ENCODE measurements at regions not wholly inside any gene's neighbourhood (a gene's known extent, or its start where the extent isn't known, plus 50 kb on each side); places are given as distances from the start of the nearest gene placed in this dataset.
A peak's percentile ranks its signal among the peaks of the same experiment; 100 is the strongest.

DNA sequence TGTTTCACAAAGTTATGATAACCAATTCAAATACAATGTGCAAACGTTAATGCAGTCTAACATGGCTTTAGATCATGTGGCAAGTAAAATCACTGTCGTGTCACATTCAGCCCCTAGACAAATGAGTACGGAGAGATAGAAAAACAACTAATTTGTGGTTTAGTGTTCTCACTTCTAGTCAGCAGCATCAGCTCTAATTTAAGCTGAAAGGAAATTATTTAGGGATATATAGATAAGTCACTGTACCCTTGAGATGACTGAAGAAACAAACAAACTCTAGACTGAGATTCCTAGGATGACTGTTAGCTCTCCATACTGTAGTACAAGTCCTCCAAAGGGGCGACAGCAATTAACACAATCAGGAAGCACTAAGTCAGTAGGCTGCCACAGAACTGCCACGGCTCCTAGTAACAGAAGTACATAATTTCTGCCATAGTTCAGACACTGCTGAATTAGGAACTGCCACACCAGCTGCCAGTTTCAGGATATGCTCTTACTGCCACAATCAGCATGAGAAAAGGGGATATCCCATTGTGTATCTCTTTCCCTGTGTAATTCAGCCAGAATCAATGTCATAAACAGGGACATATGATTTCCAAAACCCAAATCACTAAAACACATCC lies 150.4 kb upstream of the NEGR1 start (continued):
- TF ChIP-seq, protein P1, sequence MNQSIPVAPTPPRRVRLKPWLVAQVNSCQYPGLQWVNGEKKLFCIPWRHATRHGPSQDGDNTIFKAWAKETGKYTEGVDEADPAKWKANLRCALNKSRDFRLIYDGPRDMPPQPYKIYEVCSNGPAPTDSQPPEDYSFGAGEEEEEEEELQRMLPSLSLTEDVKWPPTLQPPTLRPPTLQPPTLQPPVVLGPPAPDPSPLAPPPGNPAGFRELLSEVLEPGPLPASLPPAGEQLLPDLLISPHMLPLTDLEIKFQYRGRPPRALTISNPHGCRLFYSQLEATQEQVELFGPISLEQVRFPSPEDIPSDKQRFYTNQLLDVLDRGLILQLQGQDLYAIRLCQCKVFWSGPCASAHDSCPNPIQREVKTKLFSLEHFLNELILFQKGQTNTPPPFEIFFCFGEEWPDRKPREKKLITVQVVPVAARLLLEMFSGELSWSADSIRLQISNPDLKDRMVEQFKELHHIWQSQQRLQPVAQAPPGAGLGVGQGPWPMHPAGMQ (IDR thresholded peaks at IDR 0.05; ENCODE audit: borderline replicate concordance) = no peak
- TF ChIP-seq ZNF274 (IDR thresholded peaks at IDR 0.05; ENCODE audit: insufficient read depth, insufficient read length) = no peak
- no peak for TF ChIP-seq HDGF (IDR thresholded peaks at IDR 0.05)
- TF ChIP-seq HDAC2 (IDR thresholded peaks at IDR 0.05) = no peak
- no peak for TF ChIP-seq NR2C2 (IDR thresholded peaks at IDR 0.05; ENCODE audit: borderline replicate concordance, control insufficient read depth, insufficient read length, low read depth)
- no peak for TF ChIP-seq ZBED1 (IDR thresholded peaks at IDR 0.05; ENCODE audit: borderline replicate concordance)
- peak; percentile 10; the same call in 1 of the 2 replicates for TF ChIP-seq SPI1 (IDR thresholded peaks at IDR 0.05; ENCODE audit: borderline replicate concordance, insufficient read depth, low read depth, low read length)
- TF ChIP-seq, protein P2, sequence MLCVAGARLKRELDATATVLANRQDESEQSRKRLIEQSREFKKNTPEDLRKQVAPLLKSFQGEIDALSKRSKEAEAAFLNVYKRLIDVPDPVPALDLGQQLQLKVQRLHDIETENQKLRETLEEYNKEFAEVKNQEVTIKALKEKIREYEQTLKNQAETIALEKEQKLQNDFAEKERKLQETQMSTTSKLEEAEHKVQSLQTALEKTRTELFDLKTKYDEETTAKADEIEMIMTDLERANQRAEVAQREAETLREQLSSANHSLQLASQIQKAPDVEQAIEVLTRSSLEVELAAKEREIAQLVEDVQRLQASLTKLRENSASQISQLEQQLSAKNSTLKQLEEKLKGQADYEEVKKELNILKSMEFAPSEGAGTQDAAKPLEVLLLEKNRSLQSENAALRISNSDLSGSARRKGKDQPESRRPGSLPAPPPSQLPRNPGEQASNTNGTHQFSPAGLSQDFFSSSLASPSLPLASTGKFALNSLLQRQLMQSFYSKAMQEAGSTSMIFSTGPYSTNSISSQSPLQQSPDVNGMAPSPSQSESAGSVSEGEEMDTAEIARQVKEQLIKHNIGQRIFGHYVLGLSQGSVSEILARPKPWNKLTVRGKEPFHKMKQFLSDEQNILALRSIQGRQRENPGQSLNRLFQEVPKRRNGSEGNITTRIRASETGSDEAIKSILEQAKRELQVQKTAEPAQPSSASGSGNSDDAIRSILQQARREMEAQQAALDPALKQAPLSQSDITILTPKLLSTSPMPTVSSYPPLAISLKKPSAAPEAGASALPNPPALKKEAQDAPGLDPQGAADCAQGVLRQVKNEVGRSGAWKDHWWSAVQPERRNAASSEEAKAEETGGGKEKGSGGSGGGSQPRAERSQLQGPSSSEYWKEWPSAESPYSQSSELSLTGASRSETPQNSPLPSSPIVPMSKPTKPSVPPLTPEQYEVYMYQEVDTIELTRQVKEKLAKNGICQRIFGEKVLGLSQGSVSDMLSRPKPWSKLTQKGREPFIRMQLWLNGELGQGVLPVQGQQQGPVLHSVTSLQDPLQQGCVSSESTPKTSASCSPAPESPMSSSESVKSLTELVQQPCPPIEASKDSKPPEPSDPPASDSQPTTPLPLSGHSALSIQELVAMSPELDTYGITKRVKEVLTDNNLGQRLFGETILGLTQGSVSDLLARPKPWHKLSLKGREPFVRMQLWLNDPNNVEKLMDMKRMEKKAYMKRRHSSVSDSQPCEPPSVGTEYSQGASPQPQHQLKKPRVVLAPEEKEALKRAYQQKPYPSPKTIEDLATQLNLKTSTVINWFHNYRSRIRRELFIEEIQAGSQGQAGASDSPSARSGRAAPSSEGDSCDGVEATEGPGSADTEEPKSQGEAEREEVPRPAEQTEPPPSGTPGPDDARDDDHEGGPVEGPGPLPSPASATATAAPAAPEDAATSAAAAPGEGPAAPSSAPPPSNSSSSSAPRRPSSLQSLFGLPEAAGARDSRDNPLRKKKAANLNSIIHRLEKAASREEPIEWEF (IDR thresholded peaks at IDR 0.05; ENCODE audit: insufficient replicate concordance, low read depth, low read length) = no peak
- no peak for TF ChIP-seq KDM1A (IDR thresholded peaks at IDR 0.05; ENCODE audit: borderline replicate concordance)
- no peak for TF ChIP-seq SIN3A (IDR thresholded peaks at IDR 0.05; ENCODE audit: low read depth, low read length)
- TF ChIP-seq, protein P3, sequence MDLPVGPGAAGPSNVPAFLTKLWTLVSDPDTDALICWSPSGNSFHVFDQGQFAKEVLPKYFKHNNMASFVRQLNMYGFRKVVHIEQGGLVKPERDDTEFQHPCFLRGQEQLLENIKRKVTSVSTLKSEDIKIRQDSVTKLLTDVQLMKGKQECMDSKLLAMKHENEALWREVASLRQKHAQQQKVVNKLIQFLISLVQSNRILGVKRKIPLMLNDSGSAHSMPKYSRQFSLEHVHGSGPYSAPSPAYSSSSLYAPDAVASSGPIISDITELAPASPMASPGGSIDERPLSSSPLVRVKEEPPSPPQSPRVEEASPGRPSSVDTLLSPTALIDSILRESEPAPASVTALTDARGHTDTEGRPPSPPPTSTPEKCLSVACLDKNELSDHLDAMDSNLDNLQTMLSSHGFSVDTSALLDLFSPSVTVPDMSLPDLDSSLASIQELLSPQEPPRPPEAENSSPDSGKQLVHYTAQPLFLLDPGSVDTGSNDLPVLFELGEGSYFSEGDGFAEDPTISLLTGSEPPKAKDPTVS (IDR thresholded peaks at IDR 0.05; ENCODE audit: low read depth, low read length) = no peak
- peak; percentile 53; the same call in 1 of the 2 replicates for TF ChIP-seq RAD51 (IDR thresholded peaks at IDR 0.05)
- TF ChIP-seq RUNX3 (IDR thresholded peaks at IDR 0.05; ENCODE audit: low read length) = peak; percentile 87
- TF ChIP-seq ETV6 (conservative IDR thresholded peaks at IDR 0.05 in 1 of 2, IDR thresholded peaks at IDR 0.05 in 1 of 2; ENCODE audit: borderline replicate concordance in 1 of 2, low read depth in 1 of 2) = no peak
- TF ChIP-seq EGR1 (IDR thresholded peaks at IDR 0.05; ENCODE audit: borderline replicate concordance in 1 of 2, low read depth in 2 of 2, low read length in 2 of 2) = no peak
- TF ChIP-seq HCFC1 (IDR thresholded peaks at IDR 0.05; ENCODE audit: low read length) = no peak
- TF ChIP-seq, protein P4, sequence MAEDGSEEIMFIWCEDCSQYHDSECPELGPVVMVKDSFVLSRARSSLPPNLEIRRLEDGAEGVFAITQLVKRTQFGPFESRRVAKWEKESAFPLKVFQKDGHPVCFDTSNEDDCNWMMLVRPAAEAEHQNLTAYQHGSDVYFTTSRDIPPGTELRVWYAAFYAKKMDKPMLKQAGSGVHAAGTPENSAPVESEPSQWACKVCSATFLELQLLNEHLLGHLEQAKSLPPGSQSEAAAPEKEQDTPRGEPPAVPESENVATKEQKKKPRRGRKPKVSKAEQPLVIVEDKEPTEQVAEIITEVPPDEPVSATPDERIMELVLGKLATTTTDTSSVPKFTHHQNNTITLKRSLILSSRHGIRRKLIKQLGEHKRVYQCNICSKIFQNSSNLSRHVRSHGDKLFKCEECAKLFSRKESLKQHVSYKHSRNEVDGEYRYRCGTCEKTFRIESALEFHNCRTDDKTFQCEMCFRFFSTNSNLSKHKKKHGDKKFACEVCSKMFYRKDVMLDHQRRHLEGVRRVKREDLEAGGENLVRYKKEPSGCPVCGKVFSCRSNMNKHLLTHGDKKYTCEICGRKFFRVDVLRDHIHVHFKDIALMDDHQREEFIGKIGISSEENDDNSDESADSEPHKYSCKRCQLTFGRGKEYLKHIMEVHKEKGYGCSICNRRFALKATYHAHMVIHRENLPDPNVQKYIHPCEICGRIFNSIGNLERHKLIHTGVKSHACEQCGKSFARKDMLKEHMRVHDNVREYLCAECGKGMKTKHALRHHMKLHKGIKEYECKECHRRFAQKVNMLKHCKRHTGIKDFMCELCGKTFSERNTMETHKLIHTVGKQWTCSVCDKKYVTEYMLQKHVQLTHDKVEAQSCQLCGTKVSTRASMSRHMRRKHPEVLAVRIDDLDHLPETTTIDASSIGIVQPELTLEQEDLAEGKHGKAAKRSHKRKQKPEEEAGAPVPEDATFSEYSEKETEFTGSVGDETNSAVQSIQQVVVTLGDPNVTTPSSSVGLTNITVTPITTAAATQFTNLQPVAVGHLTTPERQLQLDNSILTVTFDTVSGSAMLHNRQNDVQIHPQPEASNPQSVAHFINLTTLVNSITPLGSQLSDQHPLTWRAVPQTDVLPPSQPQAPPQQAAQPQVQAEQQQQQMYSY (CRISPR knock-in tag; IDR thresholded peaks at IDR 0.05) = no peak
- TF ChIP-seq ZZZ3 (IDR thresholded peaks at IDR 0.05; ENCODE audit: control insufficient read depth, insufficient read length, low read depth) = no peak
- TF ChIP-seq NFXL1 (IDR thresholded peaks at IDR 0.05; ENCODE audit: borderline replicate concordance) = no peak
